ENCODE measurements at regions not wholly inside any gene's neighbourhood (a gene's known extent, or its start where the extent isn't known, plus 50 kb on each side); places are given as distances from the start of the nearest gene placed in this dataset.

DNA sequence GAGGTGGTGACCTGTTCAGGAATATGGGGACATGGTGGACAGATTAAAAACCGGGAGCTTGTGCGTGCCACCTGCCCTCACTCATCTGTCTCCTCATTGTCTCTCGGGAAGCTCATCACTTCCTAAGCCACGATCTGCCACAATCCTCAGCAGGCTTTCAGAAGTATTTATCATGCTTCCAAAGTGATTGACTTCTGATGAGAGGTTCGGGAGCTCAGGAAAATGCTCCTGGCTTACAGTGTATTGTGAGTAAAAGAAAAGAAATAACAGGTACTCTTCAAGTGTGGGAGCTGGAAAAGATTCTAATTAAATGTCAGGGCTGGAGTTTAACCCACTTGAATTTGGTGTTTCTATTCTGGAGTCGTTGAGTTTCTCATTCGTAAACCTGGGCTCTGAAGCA lies 91.9 kb upstream of the DRD2 start:
- no peak for DNase-seq (ENCODE audit: low read depth, low spot score)
- ChIA-PET SMC1A (ENCODE audit: uncharacterized antibody, unreplicated experiment) (no interaction called here), POLR2A (interaction anchor here (0.6 kb wide), 1 partner anchor 8 kb away, joined by 7 read pairs; no protein-coding TSS in a partner anchor), RAD21 (ENCODE audit: unreplicated experiment) (no interaction called here), CTCF (no interaction called here)
- no peak overlapping the region for H3K4me2 ChIP-seq (ENCODE audit: control insufficient read depth, insufficient read depth)
- no peak for FAIRE-seq
- no peaks in the 10 kb centered on the region for H3K36me3 ChIP-seq (ENCODE audit: control insufficient read depth in 2 of 2, insufficient read depth in 2 of 2, low read length in 1 of 2)
- WGBS (ENCODE audit: insufficient coverage, insufficient replicate concordance, low lambda C conversion rate, missing lambda C conversion rate) = 22% methylated on average over 7 of the region's 7 CpGs
- no peak overlapping the region for H2AFZ ChIP-seq (ENCODE audit: control insufficient read depth, low read depth, low read length)
- H3K9me3 ChIP-seq (replicated peaks; ENCODE audit: control insufficient read depth, insufficient read depth, low read length) = no peaks in the 10 kb centered on the region
- no peaks in the 10 kb centered on the region for H3K79me2 ChIP-seq (ENCODE audit: control insufficient read depth, insufficient read depth, low read length)
- H3K27me3 ChIP-seq (replicated peaks in 1 of 2; ENCODE audit: control insufficient read depth in 2 of 2, insufficient read depth in 2 of 2, low read length in 1 of 2) = no peaks in the 10 kb centered on the region; a peak in 1 of 4 replicates
- no peak overlapping the region for H3K9ac ChIP-seq (ENCODE audit: control insufficient read depth, insufficient read depth, low read length)
- ATAC-seq = no peak
- in situ Hi-C loops (cut with MboI) = no loop called here
- BruUV-seq (replicated peaks) = no TSS peak
- no peak overlapping the region for H3K27ac ChIP-seq (ENCODE audit: control insufficient read depth, insufficient read depth)
- intact Hi-C loops (cut with micrococcal nuclease; ENCODE audit: unreplicated experiment) = no loop called here
- no peaks in the 10 kb centered on the region for H3K4me1 ChIP-seq (ENCODE audit: control insufficient read depth, insufficient read depth, low read length)
- no peak for TF ChIP-seq ZNF274 (IDR thresholded peaks at IDR 0.05; ENCODE audit: insufficient read depth, insufficient read length)
- TF ChIP-seq, protein P1, sequence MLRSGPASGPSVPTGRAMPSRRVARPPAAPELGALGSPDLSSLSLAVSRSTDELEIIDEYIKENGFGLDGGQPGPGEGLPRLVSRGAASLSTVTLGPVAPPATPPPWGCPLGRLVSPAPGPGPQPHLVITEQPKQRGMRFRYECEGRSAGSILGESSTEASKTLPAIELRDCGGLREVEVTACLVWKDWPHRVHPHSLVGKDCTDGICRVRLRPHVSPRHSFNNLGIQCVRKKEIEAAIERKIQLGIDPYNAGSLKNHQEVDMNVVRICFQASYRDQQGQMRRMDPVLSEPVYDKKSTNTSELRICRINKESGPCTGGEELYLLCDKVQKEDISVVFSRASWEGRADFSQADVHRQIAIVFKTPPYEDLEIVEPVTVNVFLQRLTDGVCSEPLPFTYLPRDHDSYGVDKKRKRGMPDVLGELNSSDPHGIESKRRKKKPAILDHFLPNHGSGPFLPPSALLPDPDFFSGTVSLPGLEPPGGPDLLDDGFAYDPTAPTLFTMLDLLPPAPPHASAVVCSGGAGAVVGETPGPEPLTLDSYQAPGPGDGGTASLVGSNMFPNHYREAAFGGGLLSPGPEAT (IDR thresholded peaks at IDR 0.05; ENCODE audit: low read depth) = no peak
- no peak for TF ChIP-seq ZNF622 (IDR thresholded peaks at IDR 0.05)
- no peak for TF ChIP-seq GATAD2B (conservative IDR thresholded peaks at IDR 0.05; ENCODE audit: low read depth)
- TF ChIP-seq FOXK2 (IDR thresholded peaks at IDR 0.05) = no peak
- no peak for TF ChIP-seq E2F4 (IDR thresholded peaks at IDR 0.05; ENCODE audit: low read depth, low read length)
- TF ChIP-seq CHD2 (IDR thresholded peaks at IDR 0.05; ENCODE audit: borderline replicate concordance, low read depth, low read length) = no peak
- TF ChIP-seq SRF (IDR thresholded peaks at IDR 0.05; ENCODE audit: low read depth in 2 of 2, low read length in 2 of 2) = no peak
- no peak overlapping the region for H3K4me3 ChIP-seq
- H4K20me1 ChIP-seq (ENCODE audit: control insufficient read depth, insufficient read depth) = no peaks in the 10 kb centered on the region
